Vagina (tissue), 2 donors: ENCODE measurements at regions not wholly inside any gene's neighbourhood (a gene's known extent, or its start where the extent isn't known, plus 50 kb on each side); places are given as distances from the start of the nearest gene placed in this dataset.

Experiments used
- DNase-seq, 2 donors: peaks; one replicate each; pipeline ENCODE4 v3.0.0-alpha.2; 2017; ENCODE audit errors: extremely low spot score in 2 of 2
- H3K27ac ChIP-seq: fragments of 200-600 bp; sonication (generic); one replicate; pipeline ENCODE4 v1.5.1; 2019
- H3K27me3 ChIP-seq: fragments of 200-600 bp; sonication (generic); one replicate; pipeline ENCODE4 v1.5.1; 2019
- H3K36me3 ChIP-seq, 2 donors: fragments of 200-600 bp; sonication (generic); one replicate each; pipeline ENCODE4 v1.5.1; 2017 to 2019
- H3K4me1 ChIP-seq: fragments of 200-600 bp; sonication (generic); one replicate; pipeline ENCODE4 v1.5.1; 2019
- H3K4me3 ChIP-seq, 2 donors: fragments of 200-600 bp; sonication (generic); 1 replicate in 1 of 2; 2 replicates in 1 of 2; pipeline ENCODE4 v1.5.1; 2016 to 2019
- H3K9me3 ChIP-seq: fragments of 200-600 bp; sonication (generic); one replicate; pipeline ENCODE4 v1.5.1; 2019
- POLR2A ChIP-seq, 2 donors: fragments of 450-650 bp; IDR thresholded peaks; one replicate each; pipeline ENCODE4 v1.6.1; 2017; ENCODE audit warnings: antibody characterized with exemption in 2 of 2, mild to moderate bottlenecking in 2 of 2, moderate library complexity in 2 of 2
- POLR2AphosphoS5 ChIP-seq, 2 donors: sonication (generic); formaldehyde crosslinking; IDR thresholded peaks; one replicate each; pipeline ENCODE4 v1.9.0; 2017; ENCODE audit warnings: antibody characterized with exemption in 2 of 2, mild to moderate bottlenecking in 2 of 2, low read depth in 1 of 2; ENCODE audit not compliant: insufficient read depth in 1 of 2
- intact Hi-C: fragments of 100-400 bp; cut with DNase I; formaldehyde crosslinking; loops from one replicate; pipeline ENCODE4 v1.15.1; 2023
- TF ChIP-seq, protein P1 (sequence below), 3 experiments: fragments of 450-650 bp in 2 of 3; fragments of 200-600 bp in 1 of 3; sonication (generic) in 1 of 3; IDR thresholded peaks; one replicate each; pipeline ENCODE4 v1.5.1; 2017 to 2019; ENCODE audit warnings: antibody characterized with exemption in 3 of 3, mild to moderate bottlenecking in 2 of 3, moderate library complexity in 2 of 3

DNA sequence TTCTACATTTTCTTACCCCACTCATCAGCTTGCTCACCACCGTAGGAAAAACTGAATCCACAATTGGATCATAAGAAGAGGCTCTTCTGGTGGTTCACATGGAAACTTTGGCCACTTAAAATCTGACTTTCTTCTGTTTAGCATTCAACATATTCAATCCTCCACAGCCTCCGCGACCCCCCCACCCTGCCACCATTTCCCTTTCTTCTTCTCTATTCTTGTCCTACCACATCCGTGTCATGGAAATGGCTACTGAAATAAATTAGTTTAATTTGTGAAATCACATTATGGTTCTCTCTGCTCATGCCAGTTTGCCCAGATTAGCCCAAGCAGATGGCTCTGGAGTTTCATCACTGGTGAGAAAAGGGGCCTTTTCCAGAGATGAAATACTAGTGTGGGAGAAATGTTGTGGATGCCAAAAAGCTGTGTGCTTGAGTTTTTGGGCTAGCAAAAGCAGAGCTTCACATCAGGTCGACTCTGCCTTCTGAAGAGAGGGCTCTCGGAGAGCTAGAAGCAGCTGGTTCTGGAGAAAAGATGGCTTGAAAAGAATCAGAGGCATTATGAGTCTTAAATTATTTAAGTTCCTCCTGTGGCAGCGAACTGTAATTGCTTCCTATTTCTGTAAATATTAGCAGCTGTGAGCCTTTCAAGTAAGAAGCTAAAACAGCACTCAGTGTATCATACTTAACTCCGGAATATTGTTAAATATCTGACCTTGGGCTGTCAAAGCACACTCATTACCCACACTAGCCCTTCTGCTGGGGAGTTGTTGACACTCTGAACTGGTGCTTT lies 107.1 kb downstream of the MAT2B start:
- no peak for TF ChIP-seq POLR2A (IDR thresholded peaks at IDR 0.05)
- TF ChIP-seq, protein P1, sequence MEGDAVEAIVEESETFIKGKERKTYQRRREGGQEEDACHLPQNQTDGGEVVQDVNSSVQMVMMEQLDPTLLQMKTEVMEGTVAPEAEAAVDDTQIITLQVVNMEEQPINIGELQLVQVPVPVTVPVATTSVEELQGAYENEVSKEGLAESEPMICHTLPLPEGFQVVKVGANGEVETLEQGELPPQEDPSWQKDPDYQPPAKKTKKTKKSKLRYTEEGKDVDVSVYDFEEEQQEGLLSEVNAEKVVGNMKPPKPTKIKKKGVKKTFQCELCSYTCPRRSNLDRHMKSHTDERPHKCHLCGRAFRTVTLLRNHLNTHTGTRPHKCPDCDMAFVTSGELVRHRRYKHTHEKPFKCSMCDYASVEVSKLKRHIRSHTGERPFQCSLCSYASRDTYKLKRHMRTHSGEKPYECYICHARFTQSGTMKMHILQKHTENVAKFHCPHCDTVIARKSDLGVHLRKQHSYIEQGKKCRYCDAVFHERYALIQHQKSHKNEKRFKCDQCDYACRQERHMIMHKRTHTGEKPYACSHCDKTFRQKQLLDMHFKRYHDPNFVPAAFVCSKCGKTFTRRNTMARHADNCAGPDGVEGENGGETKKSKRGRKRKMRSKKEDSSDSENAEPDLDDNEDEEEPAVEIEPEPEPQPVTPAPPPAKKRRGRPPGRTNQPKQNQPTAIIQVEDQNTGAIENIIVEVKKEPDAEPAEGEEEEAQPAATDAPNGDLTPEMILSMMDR (IDR thresholded peaks at IDR 0.05): no peak
- no peak for TF ChIP-seq POLR2AphosphoS5 (IDR thresholded peaks at IDR 0.05; ENCODE audit: insufficient read depth in 1 of 2, low read depth in 1 of 2)
- no peaks in the 10 kb centered on the region for H3K9me3 ChIP-seq
- no peaks in the 10 kb centered on the region for H3K36me3 ChIP-seq
- no peaks in the 10 kb centered on the region for H3K4me1 ChIP-seq
- DNase-seq: no peak
- no peak overlapping the region for H3K4me3 ChIP-seq
- no peaks in the 10 kb centered on the region for H3K27me3 ChIP-seq
- H3K27ac ChIP-seq: no peak overlapping the region
- intact Hi-C loops: no loop called here

DNA sequence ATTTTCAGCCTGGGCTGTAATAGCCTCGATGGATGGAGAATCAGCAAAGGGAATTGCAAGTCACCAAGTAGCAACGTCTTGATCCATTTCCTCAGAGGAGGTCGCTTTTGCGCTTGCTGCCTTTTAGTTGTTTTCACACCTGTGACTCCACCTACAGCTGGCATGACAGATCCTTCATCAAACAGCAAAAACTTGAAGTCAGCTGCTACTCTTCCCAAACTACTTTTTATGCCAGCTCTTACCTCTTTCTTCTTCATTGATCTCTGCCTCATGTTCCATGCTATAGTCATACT lies 107.7 kb downstream of the MAT2B start:
- TF ChIP-seq POLR2AphosphoS5 (IDR thresholded peaks at IDR 0.05; ENCODE audit: insufficient read depth in 1 of 2, low read depth in 1 of 2): no peak
- no peak for TF ChIP-seq POLR2A (IDR thresholded peaks at IDR 0.05)
- TF ChIP-seq, protein P1 (IDR thresholded peaks at IDR 0.05): no peak
- intact Hi-C loops: no loop called here
- H3K27me3 ChIP-seq: no peaks in the 10 kb centered on the region
- no peaks in the 10 kb centered on the region for H3K4me1 ChIP-seq
- H3K36me3 ChIP-seq: no peaks in the 10 kb centered on the region
- no peaks in the 10 kb centered on the region for H3K9me3 ChIP-seq
- H3K4me3 ChIP-seq: no peak overlapping the region
- H3K27ac ChIP-seq: no peak overlapping the region
- no peak for DNase-seq

DNA sequence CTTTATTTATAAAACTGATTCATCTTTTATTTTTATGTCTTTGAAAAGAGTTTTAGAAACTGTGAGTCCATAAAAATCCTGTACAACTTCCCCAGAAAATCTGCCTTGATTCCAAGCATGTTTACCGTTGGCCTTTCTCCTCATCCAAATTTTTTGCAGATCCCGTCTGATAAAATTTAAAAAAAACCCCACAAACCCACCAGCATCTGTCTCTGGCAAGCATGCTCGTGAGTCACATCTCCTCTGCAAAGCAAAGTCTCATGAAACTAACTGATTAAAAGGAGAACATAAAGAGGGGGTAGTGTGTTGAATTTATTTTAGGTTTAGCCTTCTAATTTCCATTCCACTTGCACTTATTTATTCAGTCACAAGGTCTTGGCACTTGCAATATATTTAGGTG lies 109.4 kb downstream of the MAT2B start:
- Histone ChIP-seq H3K36me3 (no peaks in the 10 kb centered on the region), H3K4me1 (no peaks in the 10 kb centered on the region), H3K4me3 (no peak overlapping the region), H3K27ac (no peak overlapping the region), H3K9me3 (no peaks in the 10 kb centered on the region), H3K27me3 (no peaks in the 10 kb centered on the region)
- intact Hi-C loops: no loop called here
- TF ChIP-seq, protein P1 (IDR thresholded peaks at IDR 0.05): no peak
- TF ChIP-seq POLR2AphosphoS5 (IDR thresholded peaks at IDR 0.05; ENCODE audit: insufficient read depth in 1 of 2, low read depth in 1 of 2) (no peak), POLR2A (IDR thresholded peaks at IDR 0.05) (no peak)
- no peak for DNase-seq

DNA sequence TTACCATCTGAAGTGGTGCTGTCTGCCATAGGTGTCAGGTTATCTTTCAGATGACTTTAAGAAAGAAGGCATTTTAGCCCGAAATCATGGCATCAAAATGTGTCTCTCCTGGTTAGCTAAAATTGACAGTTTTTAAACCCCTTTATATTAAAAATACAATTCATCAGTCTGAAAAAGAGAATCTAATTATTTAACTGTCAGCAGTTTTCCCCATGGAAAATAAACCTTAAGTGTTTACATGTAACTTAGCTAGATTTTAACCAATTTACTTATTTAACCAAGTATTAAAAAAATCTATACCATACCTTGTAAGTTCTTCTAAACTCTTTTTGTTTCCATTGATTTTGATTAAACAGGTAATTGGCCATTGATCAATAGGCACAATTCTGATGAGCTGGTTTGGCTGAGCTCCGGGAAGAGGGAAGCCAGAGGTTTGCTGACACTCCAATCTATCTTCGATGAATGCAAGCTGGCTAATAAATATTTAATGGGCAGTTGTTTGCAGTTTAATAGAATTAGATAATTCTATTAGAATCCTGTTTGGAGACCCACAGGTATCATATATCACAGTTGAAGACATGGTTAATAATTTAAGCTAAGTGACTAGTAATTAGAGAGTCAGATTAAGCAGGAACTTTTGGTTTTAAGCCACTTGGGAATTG lies 114.0 kb downstream of the MAT2B start:
- intact Hi-C loops: no loop called here
- H3K36me3 ChIP-seq: no peaks in the 10 kb centered on the region

More for the DNA sequence above, 114.0 kb downstream of the MAT2B start:
- H3K4me3 ChIP-seq: no peak overlapping the region
- TF ChIP-seq, protein P1 (IDR thresholded peaks at IDR 0.05): no peak
- no peak for TF ChIP-seq POLR2A (IDR thresholded peaks at IDR 0.05)
- no peak for TF ChIP-seq POLR2AphosphoS5 (IDR thresholded peaks at IDR 0.05; ENCODE audit: insufficient read depth in 1 of 2, low read depth in 1 of 2)
- H3K27me3 ChIP-seq: no peaks in the 10 kb centered on the region
- H3K9me3 ChIP-seq: no peaks in the 10 kb centered on the region
- no peak for DNase-seq
- no peak overlapping the region for H3K27ac ChIP-seq
- H3K4me1 ChIP-seq: no peaks in the 10 kb centered on the region
